Esophagus muscularis mucosa (tissue), 4 donors: ENCODE measurements at regions not wholly inside any gene's neighbourhood (a gene's known extent, or its start where the extent isn't known, plus 50 kb on each side); places are given as distances from the start of the nearest gene placed in this dataset.

Source experiments
- DNase-seq: peaks from one replicate; pipeline ENCODE4 v3.0.0-alpha.2; 2017; ENCODE audit errors: extremely low spot score
- H3K27ac ChIP-seq, 4 donors: fragments of 200-600 bp; sonication (generic); replicated peaks in 1 of 4; 1 replicate in 3 of 4; 2 replicates in 1 of 4; pipeline ENCODE4 v1.5.1; 2016 to 2019; ENCODE audit warnings: mild to moderate bottlenecking in 1 of 4
- H3K27me3 ChIP-seq, 4 donors: fragments of 200-600 bp; sonication (generic); one replicate each; pipeline versions ENCODE4 v1.5.1 to v1.6.0; 2016 to 2019
- H3K36me3 ChIP-seq, 4 donors: fragments of 200-600 bp; sonication (generic); one replicate each; pipeline ENCODE4 v1.5.1; 2016 to 2019
- H3K4me1 ChIP-seq, 4 donors: fragments of 200-600 bp; sonication (generic); one replicate each; pipeline ENCODE4 v1.5.1; 2016 to 2019
- H3K4me3 ChIP-seq, 4 donors: fragments of 200-600 bp; sonication (generic); 1 replicate in 2 of 4; 2 replicates in 2 of 4; pipeline ENCODE4 v1.5.1; 2016 to 2019; ENCODE audit warnings: mild to moderate bottlenecking in 4 of 4, moderate library complexity in 1 of 4
- H3K9me3 ChIP-seq, 4 donors: fragments of 200-600 bp; sonication (generic); 1 replicate in 3 of 4; 2 replicates in 1 of 4; pipeline ENCODE4 v1.5.1; 2016 to 2019
- CTCF ChIP-seq, 3 experiments: fragments of 200-600 bp in 2 of 3; fragments of 450-650 bp in 1 of 3; sonication (generic) in 2 of 3; IDR thresholded peaks; one replicate each; pipeline ENCODE4 v1.5.1; 2017 to 2019; ENCODE audit warnings: antibody characterized with exemption in 3 of 3, mild to moderate bottlenecking in 2 of 3, moderate library complexity in 1 of 3
- EP300 ChIP-seq: sonication (generic); formaldehyde crosslinking; IDR thresholded peaks from one replicate; pipeline ENCODE4 v1.6.1; 2017; ENCODE audit warnings: antibody characterized with exemption
- POLR2A ChIP-seq: fragments of 450-650 bp; IDR thresholded peaks from one replicate; pipeline ENCODE4 v1.6.1; 2017; ENCODE audit warnings: antibody characterized with exemption, moderate library complexity, mild to moderate bottlenecking, low read depth
- POLR2AphosphoS5 ChIP-seq, 2 donors: sonication (generic); formaldehyde crosslinking; IDR thresholded peaks; one replicate each; pipeline ENCODE4 v1.6.1; 2017; ENCODE audit warnings: antibody characterized with exemption in 2 of 2
- WGBS: methylation state at CpG from one replicate; pipeline ENCODE4 v1.1.5; 2018; 5-methylcytosine and 5-hydroxymethylcytosine counted together
- intact Hi-C: fragments of 100-400 bp; cut with DNase I; formaldehyde crosslinking; loops from one replicate; pipeline ENCODE4 v1.15.1; 2023

DNA sequence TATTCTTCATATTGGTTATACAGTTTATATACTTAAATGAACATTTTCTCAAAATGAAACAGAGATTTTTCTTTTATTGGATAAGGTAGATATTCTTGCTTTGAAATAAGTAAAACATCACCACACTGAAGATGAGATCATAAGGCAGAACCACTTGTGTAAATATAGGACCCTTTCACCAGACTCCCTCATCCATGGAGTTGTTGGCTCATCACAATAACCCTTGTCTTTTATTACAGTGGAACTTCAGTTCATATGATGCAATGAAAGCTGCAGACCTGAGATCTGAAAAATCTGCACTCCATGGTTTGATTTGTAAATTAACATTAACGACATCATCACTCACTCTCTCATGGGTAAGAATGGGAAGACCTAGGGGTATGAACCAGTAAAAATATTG, 51.9 kb upstream of the DBX2 start:
- intact Hi-C loops = no loop called here
- 96% methylated on average over 1 of the region's 1 CpG for WGBS

DNA sequence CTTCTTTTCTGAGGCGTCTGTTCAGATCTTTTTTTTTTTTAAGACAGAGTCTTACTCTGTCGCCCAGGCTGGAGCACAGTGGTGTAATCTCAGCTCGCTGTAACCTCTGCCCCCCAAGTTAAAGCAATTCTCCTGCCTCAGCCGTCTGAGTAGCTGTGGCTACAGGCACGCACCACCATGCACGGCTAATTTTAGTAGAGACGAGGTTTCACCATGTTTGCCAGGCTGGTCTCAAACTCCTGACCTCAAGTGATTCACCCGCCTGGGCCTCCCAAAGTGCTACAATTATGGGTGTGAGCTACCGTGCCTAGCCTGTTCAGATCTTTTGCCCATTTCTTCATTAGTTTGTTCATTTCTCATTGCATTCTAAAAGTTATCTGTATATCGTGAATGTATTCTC, 55.1 kb upstream of the DBX2 start:
- no peaks in the 10 kb centered on the region for H3K27me3 ChIP-seq
- WGBS = 92% methylated on average over 10 of the region's 10 CpGs
- no peaks in the 10 kb centered on the region for H3K36me3 ChIP-seq
- DNase-seq = no peak
- intact Hi-C loops = no loop called here
- no peak overlapping the region for H3K4me3 ChIP-seq
- H3K27ac ChIP-seq = no peak overlapping the region
- TF ChIP-seq POLR2A = no peak
- no peak for TF ChIP-seq POLR2AphosphoS5 (IDR thresholded peaks at IDR 0.05)
- TF ChIP-seq EP300 = no peak
- no peak for TF ChIP-seq CTCF (IDR thresholded peaks at IDR 0.05)
- H3K9me3 ChIP-seq = no peaks in the 10 kb centered on the region
- H3K4me1 ChIP-seq = no peaks in the 10 kb centered on the region

More for the DNA sequence above, 51.9 kb upstream of the DBX2 start:
- Histone ChIP-seq H3K4me1 (no peaks in the 10 kb centered on the region), H3K36me3 (no peaks in the 10 kb centered on the region), H3K9me3 (no peaks in the 10 kb centered on the region), H3K4me3 (no peak overlapping the region), H3K27me3 (no peaks in the 10 kb centered on the region), H3K27ac (no peak overlapping the region)
- DNase-seq = no peak
- TF ChIP-seq EP300 (no peak), POLR2A (no peak), POLR2AphosphoS5 (IDR thresholded peaks at IDR 0.05) (no peak), CTCF (IDR thresholded peaks at IDR 0.05) (no peak)

- H3K36me3 ChIP-seq = no peaks in the 10 kb centered on the region
- 72% methylated on average over 2 of the region's 2 CpGs for whole genome bisulfite sequencing
- no peaks in the 10 kb centered on the region for H3K4me1 ChIP-seq
- H3K27me3 ChIP-seq = no peaks in the 10 kb centered on the region
- intact Hi-C loops = no loop called here
- TF ChIP-seq EP300 (no peak), POLR2AphosphoS5 (IDR thresholded peaks at IDR 0.05) (no peak), POLR2A (no peak), CTCF (IDR thresholded peaks at IDR 0.05) (no peak)
- H3K27ac ChIP-seq = no peak overlapping the region
- no peak for DNase-seq
- no peaks in the 10 kb centered on the region for H3K9me3 ChIP-seq
- H3K4me3 ChIP-seq = no peak overlapping the region
Observed at GRCh38 chr12:45112306-45112705, 61.4 kb upstream of the DBX2 start.

DNA sequence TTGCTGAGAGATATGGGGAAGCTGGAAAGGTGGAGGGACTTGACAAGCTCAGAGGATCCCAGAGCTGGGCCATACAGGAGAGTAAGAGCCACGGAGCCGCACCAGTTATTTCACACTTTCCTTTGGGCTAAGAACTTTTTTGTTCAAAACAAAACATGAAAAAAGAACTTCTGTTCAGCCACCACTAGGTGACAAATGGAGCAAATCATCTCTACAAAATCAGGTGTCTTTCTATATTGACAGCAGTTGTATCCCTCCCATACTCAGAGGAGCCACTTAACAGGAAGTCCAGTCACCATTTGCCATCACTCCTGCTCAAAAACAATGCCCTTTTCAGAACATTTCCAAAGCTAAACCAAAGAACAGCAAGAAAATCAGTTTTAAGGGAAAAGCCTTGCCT, 70.3 kb upstream of the DBX2 start:
- intact Hi-C loops = no loop called here
- no peaks in the 10 kb centered on the region for H3K9me3 ChIP-seq
- no peak for DNase-seq
- no peaks in the 10 kb centered on the region for H3K4me1 ChIP-seq
- TF ChIP-seq POLR2A (no peak), EP300 (no peak), POLR2AphosphoS5 (IDR thresholded peaks at IDR 0.05) (no peak), CTCF (IDR thresholded peaks at IDR 0.05) (no peak)
- no peaks in the 10 kb centered on the region for H3K27me3 ChIP-seq
- no peak overlapping the region for H3K4me3 ChIP-seq
- 87% methylated on average over 2 of the region's 2 CpGs for WGBS
- H3K27ac ChIP-seq = no peak overlapping the region
- H3K36me3 ChIP-seq = no peaks in the 10 kb centered on the region

DNA sequence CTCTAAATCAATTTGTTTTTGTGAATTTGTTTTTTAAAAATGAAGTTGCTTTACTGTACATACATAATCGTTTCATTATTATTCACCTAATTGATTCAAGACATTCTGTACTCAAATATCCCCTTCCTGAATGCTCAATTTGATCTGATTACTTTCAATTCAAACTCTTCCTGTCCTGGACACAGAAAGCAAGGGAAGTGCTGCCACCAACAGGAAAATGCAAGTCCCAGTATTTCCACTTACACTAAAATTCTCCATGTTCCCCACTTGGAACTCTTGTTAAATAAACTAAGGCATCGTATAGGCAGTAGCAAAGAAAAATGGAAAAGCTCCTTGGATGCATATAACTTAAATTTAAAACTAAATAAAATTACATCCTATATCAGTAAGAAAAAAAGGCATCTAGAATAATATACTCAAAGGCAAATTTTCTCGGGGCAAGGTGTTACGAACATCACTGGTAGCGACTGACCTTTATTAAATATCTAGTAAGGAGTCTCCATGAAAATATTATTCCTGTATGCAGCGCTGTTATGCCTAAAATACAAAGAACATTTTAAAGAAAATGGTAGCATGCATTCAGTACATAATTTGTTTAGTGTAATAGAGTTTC, 72.0 kb upstream of the DBX2 start:
- TF ChIP-seq EP300 (no peak), POLR2AphosphoS5 (IDR thresholded peaks at IDR 0.05) (no peak), POLR2A (no peak), CTCF (IDR thresholded peaks at IDR 0.05) (peak in 1 of 3 experiments; percentile 21)
- H3K27me3 ChIP-seq = no peaks in the 10 kb centered on the region

More for the DNA sequence above, 72.0 kb upstream of the DBX2 start:
- no peak overlapping the region for H3K4me3 ChIP-seq
- intact Hi-C loops = no loop called here
- DNase-seq = no peak
- 66% methylated on average over 6 of the region's 6 CpGs for WGBS
- no peaks in the 10 kb centered on the region for H3K9me3 ChIP-seq
- H3K4me1 ChIP-seq = no peaks in the 10 kb centered on the region
- no peak overlapping the region for H3K27ac ChIP-seq
- no peaks in the 10 kb centered on the region for H3K36me3 ChIP-seq
